Ovary (tissue), 7 donors: ENCODE measurements at regions not wholly inside any gene's neighbourhood (a gene's known extent, or its start where the extent isn't known, plus 50 kb on each side); places are given as distances from the start of the nearest gene placed in this dataset.

Experiments
- DNase-seq, 5 donors: peaks; one replicate each; pipeline ENCODE4 v3.0.0-alpha.2; 2019 to 2020
- H3K27ac ChIP-seq, 2 donors: fragments of 200-600 bp; one replicate each; pipeline versions ENCODE4 v1.5.1 to v1.8.0; 2019 to 2022
- H3K27me3 ChIP-seq: fragments of 200-600 bp; one replicate; pipeline ENCODE4 v1.8.0; 2022
- H3K36me3 ChIP-seq: fragments of 200-600 bp; sonication (generic); one replicate; pipeline ENCODE4 v1.5.1; 2019
- H3K4me1 ChIP-seq: one replicate; pipeline ENCODE4 v1.8.1; 2013; ENCODE audit warnings: mild to moderate bottlenecking, moderate library complexity; ENCODE audit not compliant: insufficient read depth
- H3K4me3 ChIP-seq: fragments of 200-600 bp; sonication (generic); one replicate; pipeline ENCODE4 v1.5.1; 2017
- H3K9me3 ChIP-seq, 2 donors: fragments of 200-600 bp in 1 of 2; sonication (generic) in 1 of 2; one replicate each; pipeline versions ENCODE4 v1.5.1 to v1.8.1; 2013 to 2019; ENCODE audit warnings: mild to moderate bottlenecking in 1 of 2, moderate library complexity in 1 of 2
- CTCF ChIP-seq, 3 donors: fragments of 450-650 bp in 2 of 3; fragments of 200-600 bp in 1 of 3; IDR thresholded peaks; one replicate each; pipeline versions ENCODE4 v1.5.1 to v1.8.0; 2016 to 2022; ENCODE audit warnings: antibody characterized with exemption in 3 of 3, mild to moderate bottlenecking in 1 of 3
- EP300 ChIP-seq: sonication (generic); formaldehyde crosslinking; IDR thresholded peaks from one replicate; pipeline ENCODE4 v1.6.1; 2017; ENCODE audit warnings: antibody characterized with exemption
- POLR2A ChIP-seq: fragments of 450-650 bp; IDR thresholded peaks from one replicate; pipeline ENCODE4 v1.6.1; 2017; ENCODE audit warnings: antibody characterized with exemption, mild to moderate bottlenecking, moderate library complexity
- WGBS, 3 donors: extraction: QIAGEN DNeasy Blood & Tissue Kit in 1 of 3; methylation state at CpG; one replicate each; pipeline versions ENCODE4 v1.1.5 to v1.1.7; 2013 to 2017; 5-methylcytosine and 5-hydroxymethylcytosine counted together
- intact Hi-C, 4 donors: fragments of 100-400 bp; cut with DNase I; formaldehyde crosslinking; loops; one replicate each; pipeline versions ENCODE4 v1.11.0 to v1.15.1; 2022 to 2023
- donor health status: DM: no; HTN: no; CAD: no; lungs with moderate emphysema.
- donor health status: DM: no; HTN: no; CAD: no.
- donor health status: Bipolar disorder and iron deficiency.
- donor health status: DM: no; HTN: no; CAD: no.
- donor health status: DM: yes; HTN: yes; CAD: no.

DNA sequence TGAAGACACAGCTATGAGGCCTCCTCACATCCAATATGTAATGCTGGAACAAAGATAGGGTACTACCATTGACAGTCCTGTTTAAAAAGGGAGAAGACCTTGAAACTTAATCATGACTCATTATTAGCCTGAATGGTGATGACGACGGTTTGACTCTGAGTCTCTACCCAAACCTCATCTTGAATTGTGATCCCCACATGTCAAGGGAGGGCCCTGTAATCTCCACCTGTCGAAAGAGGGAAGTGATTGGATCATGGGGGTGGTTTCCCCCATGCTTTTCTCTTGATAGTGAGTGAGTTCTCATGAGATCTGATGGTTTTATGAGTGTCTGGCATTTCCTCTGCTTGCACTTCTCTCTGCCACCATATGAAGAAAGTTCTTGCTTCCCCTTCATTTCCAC lies 395.3 kb upstream of the CPEB2 start:
- no peak for TF ChIP-seq POLR2A
- no peak for TF ChIP-seq EP300
- TF ChIP-seq CTCF (IDR thresholded peaks at IDR 0.05), result no peak
- H3K36me3 ChIP-seq, result no peaks in the 10 kb centered on the region
- peaks cover 1% of the 10 kb centered on the region for H3K4me1 ChIP-seq
- no peaks in the 10 kb centered on the region for H3K9me3 ChIP-seq
- DNase-seq, result no peak
- intact Hi-C loops, result no loop called here
- no peak overlapping the region for H3K27ac ChIP-seq
- WGBS, 3 donors, result 45 to 64% (median 53%) methylated on average over 3 of the region's 3 CpGs
- H3K4me3 ChIP-seq, result no peak overlapping the region
- H3K27me3 ChIP-seq, result no peaks in the 10 kb centered on the region

DNA sequence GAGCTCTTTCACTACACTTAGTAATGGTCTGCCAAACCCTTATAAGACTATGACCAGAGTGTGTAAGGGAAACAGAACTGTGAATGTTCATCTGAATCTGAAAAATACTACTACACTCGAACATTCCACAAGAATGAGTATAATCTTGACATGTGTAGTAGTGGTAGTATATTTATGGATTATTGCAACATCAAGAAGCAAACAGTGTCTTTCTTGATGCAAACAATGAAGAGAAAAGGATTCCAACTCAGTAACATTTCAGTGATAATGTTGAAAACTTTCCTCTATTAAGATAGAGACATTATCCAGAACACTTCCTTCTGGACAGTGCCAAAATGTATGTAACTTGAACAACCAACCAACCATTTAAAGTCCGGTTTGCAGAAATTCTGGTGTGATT lies 394.7 kb upstream of the CPEB2 start:
- intact Hi-C loops, result no loop called here
- H3K27me3 ChIP-seq, result no peaks in the 10 kb centered on the region
- 30 to 37% (median 35%) methylated on average over 2 of the region's 2 CpGs for WGBS, 3 donors
- no peak for TF ChIP-seq EP300
- TF ChIP-seq CTCF (IDR thresholded peaks at IDR 0.05), result no peak
- no peak for TF ChIP-seq POLR2A
- no peak overlapping the region for H3K27ac ChIP-seq
- H3K4me3 ChIP-seq, result no peak overlapping the region
- no peak for DNase-seq
- no peaks in the 10 kb centered on the region for H3K9me3 ChIP-seq
- no peaks in the 10 kb centered on the region for H3K36me3 ChIP-seq
- H3K4me1 ChIP-seq, result peaks cover 1% of the 10 kb centered on the region

DNA sequence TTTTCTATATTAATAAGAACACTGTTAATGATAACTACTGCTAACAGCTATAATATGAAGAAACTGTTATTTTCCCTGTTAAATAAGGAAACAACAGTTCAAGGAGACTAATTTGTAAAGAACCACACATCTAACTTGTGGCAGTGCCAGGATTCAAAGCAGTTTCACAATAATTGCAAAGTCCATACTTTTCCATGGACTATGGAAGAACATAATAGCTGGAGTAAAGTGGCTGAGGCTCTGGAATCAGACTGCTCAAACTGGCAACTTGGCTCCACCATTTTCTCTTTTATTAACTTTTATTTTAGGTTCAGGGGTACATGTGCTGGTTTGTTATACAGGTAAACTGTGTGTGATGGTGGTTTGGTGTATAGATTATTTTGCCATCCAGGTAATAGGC lies 393.7 kb upstream of the CPEB2 start:
- no peak for TF ChIP-seq EP300
- no peak for TF ChIP-seq CTCF (IDR thresholded peaks at IDR 0.05)
- TF ChIP-seq POLR2A, result no peak
- no peak for DNase-seq
- no peaks in the 10 kb centered on the region for H3K36me3 ChIP-seq
- H3K4me3 ChIP-seq, result no peak overlapping the region
- no peak overlapping the region for H3K27ac ChIP-seq
- intact Hi-C loops, result no loop called here
- no peaks in the 10 kb centered on the region for H3K27me3 ChIP-seq
- H3K9me3 ChIP-seq, result no peaks in the 10 kb centered on the region
- H3K4me1 ChIP-seq, result peaks cover 1% of the 10 kb centered on the region

DNA sequence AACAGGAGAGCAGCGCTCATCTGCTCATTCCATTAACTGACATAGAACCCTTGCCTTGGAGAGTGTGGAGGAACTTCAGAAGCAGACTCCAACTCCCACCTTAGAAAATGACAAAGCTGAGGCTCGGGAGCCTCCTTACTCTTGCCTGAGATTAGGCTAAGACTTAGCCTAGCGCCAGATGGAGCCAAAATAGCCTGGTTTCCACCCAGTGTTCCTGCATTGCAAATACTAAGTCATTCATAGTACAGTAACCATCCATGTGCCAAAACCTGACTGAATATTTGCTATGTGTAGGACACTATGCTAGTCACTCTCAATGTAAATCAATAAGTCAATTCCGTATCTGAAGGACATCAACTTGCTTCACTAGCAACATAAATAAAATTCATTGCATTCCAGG lies 387.4 kb upstream of the CPEB2 start:
- Histone ChIP-seq H3K9me3 (no peaks in the 10 kb centered on the region), H3K36me3 (no peaks in the 10 kb centered on the region), H3K27me3 (no peaks in the 10 kb centered on the region), H3K4me3 (no peak overlapping the region), H3K4me1 (peaks cover 1% of the 10 kb centered on the region), H3K27ac (no peak overlapping the region)
- no peak for TF ChIP-seq POLR2A
- TF ChIP-seq EP300, result no peak
- no peak for TF ChIP-seq CTCF (IDR thresholded peaks at IDR 0.05)
- WGBS, 3 donors, result 55 to 58% (median 57%) methylated on average over 4 of the region's 4 CpGs
- no peak for DNase-seq
- intact Hi-C loops, result no loop called here

DNA sequence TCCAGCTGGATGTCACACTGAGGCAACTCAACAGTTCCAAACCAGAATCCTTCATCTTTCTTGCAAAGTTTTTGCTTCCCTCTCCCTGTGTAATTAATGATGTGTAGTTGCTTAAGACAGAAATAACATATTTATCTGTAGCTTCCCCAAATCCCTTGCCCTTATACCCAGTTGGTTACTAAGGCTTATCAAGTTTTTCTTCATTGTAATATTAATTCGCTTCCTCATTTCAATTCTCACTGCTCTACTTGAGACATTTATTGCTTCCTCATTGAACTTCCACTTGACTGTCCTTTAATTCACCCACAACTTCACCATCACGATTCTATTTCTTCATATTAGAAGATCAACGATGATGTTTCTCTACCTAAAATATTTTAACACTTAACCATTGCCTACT lies 386.6 kb upstream of the CPEB2 start:
- intact Hi-C loops, result no loop called here
- peaks cover 1% of the 10 kb centered on the region for H3K4me1 ChIP-seq
- WGBS, 3 donors, result 80 to 83% (median 83%) methylated on average over 3 of the region's 3 CpGs

More for the DNA sequence above, 386.6 kb upstream of the CPEB2 start:
- no peak for TF ChIP-seq CTCF (IDR thresholded peaks at IDR 0.05)
- TF ChIP-seq POLR2A, result no peak
- no peak for TF ChIP-seq EP300
- H3K4me3 ChIP-seq, result no peak overlapping the region
- no peaks in the 10 kb centered on the region for H3K9me3 ChIP-seq
- no peaks in the 10 kb centered on the region for H3K36me3 ChIP-seq
- no peak overlapping the region for H3K27ac ChIP-seq
- DNase-seq, result no peak
- no peaks in the 10 kb centered on the region for H3K27me3 ChIP-seq
